IMR-90 (cell line): ENCODE measurements at regions not wholly inside any gene's neighbourhood (a gene's known extent, or its start where the extent isn't known, plus 50 kb on each side); places are given as distances from the start of the nearest gene placed in this dataset.

Source experiments
- ATAC-seq: fragments of 200-7000 bp; cut with Tn5 transposase; 2 replicates; pipeline ENCODE4 v1.9.1; 2020; ENCODE audit warnings: low read depth, mild to moderate bottlenecking, moderate library complexity
- BruUV-seq: library from RNA; stranded (reverse); fragments of 400-500 nt; replicated peaks from 2 replicates; lab custom pipeline; 2021; lab: Mats Ljungman, UMichigan
- CTCF ChIA-PET: fragments of 300-600 bp; formaldehyde crosslinking; extraction: SDS; loops from one replicate; lab custom pipeline; 2021; ENCODE audit warnings: antibody characterized with exemption; lab: Yijun Ruan, JAX
- POLR2A ChIA-PET: fragments of 300-600 bp; sonication (Branson Sonifier 250); formaldehyde crosslinking; loops from one replicate; lab custom pipeline; 2022; ENCODE audit warnings: antibody characterized with exemption; ENCODE audit not compliant: unreplicated experiment; lab: Charles Lee
- DNase-seq: peaks from one replicate; pipeline ENCODE4 v3.0.0; 2013
- H2AFZ ChIP-seq: replicated peaks from 2 replicates; pipeline ENCODE3; 2013; ENCODE audit warnings: low read length, mild to moderate bottlenecking; ENCODE audit not compliant: poor library complexity
- H2AK5ac ChIP-seq: 2 replicates; pipeline ENCODE4 v1.6.1; 2013; ENCODE audit warnings: low read depth, low read length, inconsistent platforms
- H2AK9ac ChIP-seq: replicated peaks from 2 replicates; pipeline ENCODE3; 2013; ENCODE audit warnings: mild to moderate bottlenecking, low read depth, low read length, moderate library complexity; ENCODE audit not compliant: poor library complexity
- H2BK120ac ChIP-seq: 2 replicates; pipeline ENCODE4 v1.6.1; 2013; ENCODE audit warnings: low read depth, low read length, inconsistent platforms
- H2BK15ac ChIP-seq: 3 replicates; pipeline ENCODE4 v1.6.1; 2013; ENCODE audit warnings: low read depth, low read length, inconsistent platforms
- H2BK20ac ChIP-seq: 2 replicates; pipeline ENCODE4 v1.6.1; 2013; ENCODE audit warnings: low read depth, mild to moderate bottlenecking, inconsistent platforms, low read length, moderate library complexity
- H2BK5ac ChIP-seq: 2 replicates; pipeline ENCODE4 v1.6.1; 2013; ENCODE audit warnings: mild to moderate bottlenecking, low read depth, low read length, inconsistent platforms; ENCODE audit not compliant: poor library complexity, severe bottlenecking
- H3K14ac ChIP-seq: replicated peaks from 2 replicates; pipeline ENCODE4 v1.6.1; 2013; ENCODE audit warnings: low read depth, low read length, inconsistent platforms
- H3K18ac ChIP-seq: 2 replicates; pipeline ENCODE4 v1.6.1; 2013; ENCODE audit warnings: low read depth, low read length, control low read depth
- H3K23ac ChIP-seq: 2 replicates; pipeline ENCODE4 v1.6.1; 2013; ENCODE audit warnings: low read depth, low read length, inconsistent platforms
- H3K27ac ChIP-seq: 2 replicates; pipeline ENCODE4 v1.5.1; 2013; ENCODE audit warnings: mild to moderate bottlenecking, control low read depth, low read length; ENCODE audit not compliant: insufficient read depth
- H3K27me3 ChIP-seq: 2 replicates; pipeline ENCODE4 v1.6.1; 2013; ENCODE audit warnings: low read length; ENCODE audit not compliant: control insufficient read depth, insufficient read depth
- H3K36me3 ChIP-seq: 2 replicates; pipeline ENCODE4 v1.6.1; 2013; ENCODE audit warnings: low read length, mixed read lengths; ENCODE audit not compliant: control insufficient read depth, insufficient read depth
- H3K4ac ChIP-seq: 2 replicates; pipeline ENCODE4 v1.6.1; 2013; ENCODE audit warnings: low read depth, low read length, inconsistent platforms
- H3K4me1 ChIP-seq: 2 replicates; pipeline ENCODE4 v1.6.1; 2013; ENCODE audit warnings: low read length, mixed read lengths; ENCODE audit not compliant: control insufficient read depth, insufficient read depth
- H3K4me2 ChIP-seq: 2 replicates; pipeline ENCODE4 v1.6.1; 2013; ENCODE audit warnings: low read depth, mild to moderate bottlenecking, control low read depth, low read length, moderate library complexity
- H3K4me3 ChIP-seq: 2 replicates; pipeline ENCODE4 v1.5.1; 2013; ENCODE audit warnings: low read depth, mild to moderate bottlenecking, control low read depth, low read length, moderate library complexity; ENCODE audit not compliant: insufficient read depth
- H3K56ac ChIP-seq: 2 replicates; pipeline ENCODE4 v1.6.1; 2013; ENCODE audit warnings: low read length, inconsistent platforms; ENCODE audit not compliant: insufficient read depth; ENCODE audit errors: extremely low read depth
- H3K79me1 ChIP-seq, 2 experiments: 2 replicates each; pipeline ENCODE4 v1.6.1; 2013; ENCODE audit warnings: low read length in 2 of 2, inconsistent platforms in 1 of 2, low read depth in 1 of 2
- H3K9ac ChIP-seq: 2 replicates; pipeline ENCODE4 v1.6.1; 2013; ENCODE audit warnings: low read depth, low read length, control low read depth
- H3K9me1 ChIP-seq: 2 replicates; pipeline ENCODE4 v1.6.1; 2013; ENCODE audit warnings: low read length, inconsistent platforms; ENCODE audit not compliant: insufficient read depth
- H3K9me3 ChIP-seq: 2 replicates; pipeline ENCODE4 v1.6.1; 2013; ENCODE audit warnings: low read length; ENCODE audit not compliant: control insufficient read depth, insufficient read depth
- H4K20me1 ChIP-seq: 2 replicates; pipeline ENCODE4 v1.6.1; 2013; ENCODE audit warnings: low read length, inconsistent platforms; ENCODE audit not compliant: insufficient read depth
- H4K5ac ChIP-seq: 2 replicates; pipeline ENCODE4 v1.6.1; 2013; ENCODE audit warnings: mild to moderate bottlenecking, low read depth, low read length, control low read depth
- H4K8ac ChIP-seq, 2 experiments: 2 replicates each; pipeline ENCODE4 v1.6.1; 2013; ENCODE audit warnings: low read depth in 2 of 2, low read length in 2 of 2, control low read depth in 1 of 2, inconsistent platforms in 1 of 2
- H4K91ac ChIP-seq: 2 replicates; pipeline ENCODE4 v1.6.1; 2013; ENCODE audit warnings: low read depth, low read length, inconsistent platforms; ENCODE audit not compliant: insufficient read depth
- CHD1 ChIP-seq: IDR thresholded peaks from 2 replicates; pipeline ENCODE4 v1.6.1; 2012; ENCODE audit warnings: low read depth, low read length, improper control_type of control experiment
- ELK1 ChIP-seq: fragments of 150-350 bp; IDR thresholded peaks from 2 replicates; pipeline ENCODE4 v1.6.1; 2016; ENCODE audit warnings: low read depth, mild to moderate bottlenecking, low read length, moderate library complexity, borderline replicate concordance
- FOS ChIP-seq: fragments of 150-350 bp; IDR thresholded peaks from 2 replicates; pipeline ENCODE4 v1.6.1; 2016; ENCODE audit warnings: low read depth, low read length
- NFE2L2 ChIP-seq: fragments of 150-350 bp; IDR thresholded peaks from 2 replicates; pipeline ENCODE4 v1.6.1; 2016; ENCODE audit warnings: low read depth, mild to moderate bottlenecking, low read length
- POLR2A ChIP-seq: IDR thresholded peaks from 2 replicates; pipeline ENCODE4 v1.6.1; 2012; ENCODE audit warnings: mild to moderate bottlenecking, low read depth, low read length
- RAD21 ChIP-seq: IDR thresholded peaks from 2 replicates; pipeline ENCODE4 v1.6.1; 2012; ENCODE audit warnings: low read length, improper control_type of control experiment
- SMC3 ChIP-seq: fragments of 150-350 bp; IDR thresholded peaks from 2 replicates; pipeline ENCODE4 v1.6.1; 2016; ENCODE audit warnings: low read depth, mild to moderate bottlenecking, antibody characterized with exemption, low read length, moderate library complexity
- WGBS, 2 experiments: methylation state at CpG; one replicate each; pipeline versions ENCODE4 v1.1.5 to v1.1.7; 2013; ENCODE audit warnings: missing lambda C conversion rate in 2 of 2; ENCODE audit not compliant: insufficient read length in 1 of 2; ENCODE audit errors: extremely low coverage in 2 of 2; 5-methylcytosine and 5-hydroxymethylcytosine counted together
- dilution Hi-C: fragments of 300-500 bp; cut with HindIII; formaldehyde crosslinking; loops from one replicate; pipeline ENCODE4 v1.14.3; 2018; ENCODE audit warnings: low sequenced_read_pairs; ENCODE audit not compliant: unreplicated experiment
- in situ Hi-C: fragments of 300-500 bp; cut with MboI; formaldehyde crosslinking; loops from 3 replicates; pipeline ENCODE4 v1.14.3; 2019; ENCODE audit warnings: low sequenced_read_pairs, inconsistent platforms, mixed read lengths
- intact Hi-C: fragments of 100-400 bp; cut with micrococcal nuclease; formaldehyde crosslinking; loops from 2 replicates; pipeline ENCODE4 v1.10.0; 2022
- TF ChIP-seq, protein P1 (sequence below): fragments of 150-350 bp; IDR thresholded peaks from 2 replicates; pipeline ENCODE4 v1.6.1; 2017; ENCODE audit warnings: mild to moderate bottlenecking, antibody characterized with exemption, low read length, low read depth
- TF ChIP-seq, protein P2 (sequence below): conservative IDR thresholded peaks from 2 replicates; pipeline ENCODE4 v1.5.1; 2012; ENCODE audit warnings: mild to moderate bottlenecking, low read depth, low read length, improper control_type of control experiment

DNA sequence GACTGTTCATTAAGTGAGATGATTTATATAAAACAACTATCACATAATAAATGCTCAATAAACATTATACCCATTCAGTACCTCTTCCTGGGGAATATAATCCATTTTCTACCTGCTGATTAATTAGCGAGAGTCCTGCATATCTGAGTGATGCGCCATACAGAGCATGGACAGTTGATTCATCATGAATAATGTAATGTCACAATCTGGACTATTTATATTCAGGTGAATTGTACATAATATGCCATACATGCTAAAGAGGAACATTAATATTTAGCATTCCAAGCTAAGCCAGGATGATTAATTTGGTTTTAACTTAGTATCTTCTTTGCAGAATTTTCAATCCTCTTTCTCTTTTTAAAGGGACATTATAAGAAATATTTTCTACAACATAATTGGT, 362.0 kb upstream of the XYLT1 start:
- DNase-seq (no peak), ATAC-seq (no peak)
- BruUV-seq = no TSS peak
- TF ChIP-seq RAD21 = no peak
- TF ChIP-seq, protein P1, sequence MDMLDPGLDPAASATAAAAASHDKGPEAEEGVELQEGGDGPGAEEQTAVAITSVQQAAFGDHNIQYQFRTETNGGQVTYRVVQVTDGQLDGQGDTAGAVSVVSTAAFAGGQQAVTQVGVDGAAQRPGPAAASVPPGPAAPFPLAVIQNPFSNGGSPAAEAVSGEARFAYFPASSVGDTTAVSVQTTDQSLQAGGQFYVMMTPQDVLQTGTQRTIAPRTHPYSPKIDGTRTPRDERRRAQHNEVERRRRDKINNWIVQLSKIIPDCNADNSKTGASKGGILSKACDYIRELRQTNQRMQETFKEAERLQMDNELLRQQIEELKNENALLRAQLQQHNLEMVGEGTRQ = no peak
- no peak for TF ChIP-seq ELK1
- TF ChIP-seq FOS = no peak
- no peak for TF ChIP-seq CHD1
- TF ChIP-seq, protein P2, sequence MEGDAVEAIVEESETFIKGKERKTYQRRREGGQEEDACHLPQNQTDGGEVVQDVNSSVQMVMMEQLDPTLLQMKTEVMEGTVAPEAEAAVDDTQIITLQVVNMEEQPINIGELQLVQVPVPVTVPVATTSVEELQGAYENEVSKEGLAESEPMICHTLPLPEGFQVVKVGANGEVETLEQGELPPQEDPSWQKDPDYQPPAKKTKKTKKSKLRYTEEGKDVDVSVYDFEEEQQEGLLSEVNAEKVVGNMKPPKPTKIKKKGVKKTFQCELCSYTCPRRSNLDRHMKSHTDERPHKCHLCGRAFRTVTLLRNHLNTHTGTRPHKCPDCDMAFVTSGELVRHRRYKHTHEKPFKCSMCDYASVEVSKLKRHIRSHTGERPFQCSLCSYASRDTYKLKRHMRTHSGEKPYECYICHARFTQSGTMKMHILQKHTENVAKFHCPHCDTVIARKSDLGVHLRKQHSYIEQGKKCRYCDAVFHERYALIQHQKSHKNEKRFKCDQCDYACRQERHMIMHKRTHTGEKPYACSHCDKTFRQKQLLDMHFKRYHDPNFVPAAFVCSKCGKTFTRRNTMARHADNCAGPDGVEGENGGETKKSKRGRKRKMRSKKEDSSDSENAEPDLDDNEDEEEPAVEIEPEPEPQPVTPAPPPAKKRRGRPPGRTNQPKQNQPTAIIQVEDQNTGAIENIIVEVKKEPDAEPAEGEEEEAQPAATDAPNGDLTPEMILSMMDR = no peak
- TF ChIP-seq NFE2L2 = no peak
- TF ChIP-seq SMC3 = no peak
- TF ChIP-seq POLR2A = no peak
- ChIA-PET POLR2A (no interaction called here), CTCF (no interaction called here)
- no peaks in the 10 kb centered on the region for H3K9me1 ChIP-seq
- no peak overlapping the region for H2BK120ac ChIP-seq
- no peak overlapping the region for H3K4me3 ChIP-seq
- no peak overlapping the region for H4K5ac ChIP-seq
- no peak overlapping the region for H2AK9ac ChIP-seq
- peaks cover 3% of the 10 kb centered on the region for H3K4me1 ChIP-seq
- intact Hi-C loops (no loop called here), in situ Hi-C loops (no loop called here), dilution Hi-C loops (no loop called here)
- no peaks in the 10 kb centered on the region for H3K27me3 ChIP-seq
- no peak overlapping the region for H4K91ac ChIP-seq
- H3K18ac ChIP-seq = no peak overlapping the region
- no peak overlapping the region for H4K8ac ChIP-seq
- H3K9me3 ChIP-seq = no peaks in the 10 kb centered on the region
- no peaks in the 10 kb centered on the region for H4K20me1 ChIP-seq
- no peaks in the 10 kb centered on the region for H3K79me1 ChIP-seq
- no peak overlapping the region for H2BK5ac ChIP-seq
- H3K27ac ChIP-seq = no peak overlapping the region
- H3K56ac ChIP-seq = no peak overlapping the region
- no peak overlapping the region for H2AFZ ChIP-seq
- no peak overlapping the region for H3K14ac ChIP-seq
- H2BK20ac ChIP-seq = no peak overlapping the region
- H3K4ac ChIP-seq = no peak overlapping the region
- H3K9ac ChIP-seq = no peak overlapping the region
- H3K23ac ChIP-seq = no peak overlapping the region
- H2AK5ac ChIP-seq = no peak overlapping the region
- no peaks in the 10 kb centered on the region for H3K36me3 ChIP-seq
- WGBS, 2 experiments = no CpG with 5 or more reads among the region's 2 CpGs
- no peak overlapping the region for H2BK15ac ChIP-seq
- H3K4me2 ChIP-seq = no peak overlapping the region
